ENCODE measurements at regions not wholly inside any gene's neighbourhood (a gene's known extent, or its start where the extent isn't known, plus 50 kb on each side); places are given as distances from the start of the nearest gene placed in this dataset.

DNA sequence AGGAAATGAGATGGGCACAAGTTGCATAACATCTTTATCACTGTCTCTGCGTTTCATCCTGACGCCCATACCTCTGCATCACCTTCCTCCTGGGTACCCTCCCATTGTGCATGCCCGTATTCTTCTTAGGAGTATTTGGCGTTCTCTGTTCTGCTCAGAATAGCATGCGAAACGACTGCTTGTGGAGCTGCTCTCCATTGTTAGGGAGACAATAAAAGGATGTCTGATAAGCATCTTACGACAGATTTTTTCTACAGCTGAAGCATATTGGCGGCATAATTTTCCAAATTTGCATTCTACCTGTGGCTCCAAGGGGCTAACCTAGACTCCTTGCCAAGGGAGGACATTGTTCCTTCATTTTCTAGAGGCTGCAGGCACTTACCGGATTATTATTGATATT is 118.6 kb downstream of the EDN1 start:
- Histone ChIP-seq H3F3A (ENCODE audit: insufficient read depth, low read length, poor library complexity, severe bottlenecking) (no peaks in the 10 kb centered on the region), H4K20me1 (ENCODE audit: insufficient read depth) (no peaks in the 10 kb centered on the region), H3K79me2 (replicated peaks; ENCODE audit: insufficient read depth, low read length) (no peaks in the 10 kb centered on the region), H2AFZ (ENCODE audit: low read depth, low read length) (no peak overlapping the region), H3K36me3 (ENCODE audit: insufficient read depth, low read length) (no peaks in the 10 kb centered on the region), H3K27me3 (ENCODE audit: insufficient read depth, low read depth, low read length) (no peaks in the 10 kb centered on the region), H3K9me2 (ENCODE audit: insufficient read depth, low read length) (no peaks in the 10 kb centered on the region), H3K9me3 (ENCODE audit: low read length) (no peaks in the 10 kb centered on the region), H3K4me3 (ENCODE audit: low read length) (no peak overlapping the region), H3K9ac (ENCODE audit: low read length) (no peak overlapping the region), H3K27ac (ENCODE audit: low read length) (no peak overlapping the region), H3K4me2 (ENCODE audit: low read length) (no peak overlapping the region)
- TF ChIP-seq, protein P1, sequence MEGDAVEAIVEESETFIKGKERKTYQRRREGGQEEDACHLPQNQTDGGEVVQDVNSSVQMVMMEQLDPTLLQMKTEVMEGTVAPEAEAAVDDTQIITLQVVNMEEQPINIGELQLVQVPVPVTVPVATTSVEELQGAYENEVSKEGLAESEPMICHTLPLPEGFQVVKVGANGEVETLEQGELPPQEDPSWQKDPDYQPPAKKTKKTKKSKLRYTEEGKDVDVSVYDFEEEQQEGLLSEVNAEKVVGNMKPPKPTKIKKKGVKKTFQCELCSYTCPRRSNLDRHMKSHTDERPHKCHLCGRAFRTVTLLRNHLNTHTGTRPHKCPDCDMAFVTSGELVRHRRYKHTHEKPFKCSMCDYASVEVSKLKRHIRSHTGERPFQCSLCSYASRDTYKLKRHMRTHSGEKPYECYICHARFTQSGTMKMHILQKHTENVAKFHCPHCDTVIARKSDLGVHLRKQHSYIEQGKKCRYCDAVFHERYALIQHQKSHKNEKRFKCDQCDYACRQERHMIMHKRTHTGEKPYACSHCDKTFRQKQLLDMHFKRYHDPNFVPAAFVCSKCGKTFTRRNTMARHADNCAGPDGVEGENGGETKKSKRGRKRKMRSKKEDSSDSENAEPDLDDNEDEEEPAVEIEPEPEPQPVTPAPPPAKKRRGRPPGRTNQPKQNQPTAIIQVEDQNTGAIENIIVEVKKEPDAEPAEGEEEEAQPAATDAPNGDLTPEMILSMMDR (IDR thresholded peaks at IDR 0.05; ENCODE audit: poor library complexity, severe bottlenecking), result no peak

DNA sequence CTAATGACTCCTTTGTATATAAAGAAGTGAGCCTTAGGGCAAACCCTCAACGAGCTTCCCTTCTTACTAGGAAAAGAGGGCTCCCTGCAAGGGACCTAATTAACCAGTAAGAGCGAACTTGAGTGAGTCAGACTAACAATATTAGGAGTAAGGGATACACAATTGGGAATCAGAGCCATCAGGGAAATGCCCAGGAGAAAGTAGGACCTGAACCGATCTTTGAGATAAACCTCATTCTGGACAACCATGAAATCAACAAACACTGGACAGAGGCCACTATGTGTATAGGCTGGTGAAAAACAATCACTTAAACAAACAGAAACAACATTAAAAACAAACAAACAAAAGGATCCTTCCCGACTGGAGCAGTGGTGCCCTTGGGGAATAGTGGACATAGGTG is 120.8 kb downstream of the EDN1 start:
- H3K4me2 ChIP-seq (ENCODE audit: low read length), result no peak overlapping the region
- H3K4me3 ChIP-seq (ENCODE audit: low read length), result no peak overlapping the region

More for the DNA sequence above, 120.8 kb downstream of the EDN1 start:
- H3K27me3 ChIP-seq (ENCODE audit: insufficient read depth, low read depth, low read length), result no peaks in the 10 kb centered on the region
- no peaks in the 10 kb centered on the region for H3K9me2 ChIP-seq (ENCODE audit: insufficient read depth, low read length)
- H3K9me3 ChIP-seq (ENCODE audit: low read length), result no peaks in the 10 kb centered on the region
- H4K20me1 ChIP-seq (ENCODE audit: insufficient read depth), result no peaks in the 10 kb centered on the region
- no peak overlapping the region for H3K27ac ChIP-seq (ENCODE audit: low read length)
- no peak for TF ChIP-seq EZH2 (IDR thresholded peaks at IDR 0.05; ENCODE audit: borderline replicate concordance, insufficient read depth, low read length, poor library complexity, severe bottlenecking)
- TF ChIP-seq, protein P1 (IDR thresholded peaks at IDR 0.05; ENCODE audit: poor library complexity, severe bottlenecking), result no peak
- TF ChIP-seq EP300 (conservative IDR thresholded peaks at IDR 0.05; ENCODE audit: poor library complexity, severe bottlenecking), result no peak
- no peak for TF ChIP-seq SMC3 (conservative IDR thresholded peaks at IDR 0.05; ENCODE audit: poor library complexity)
- TF ChIP-seq MXI1 (conservative IDR thresholded peaks at IDR 0.05; ENCODE audit: poor library complexity, severe bottlenecking), result no peak
- TF ChIP-seq POLR2AphosphoS5 (IDR thresholded peaks at IDR 0.05), result no peak
- no peak for TF ChIP-seq RAD21 (conservative IDR thresholded peaks at IDR 0.05)
- TF ChIP-seq, protein P2, sequence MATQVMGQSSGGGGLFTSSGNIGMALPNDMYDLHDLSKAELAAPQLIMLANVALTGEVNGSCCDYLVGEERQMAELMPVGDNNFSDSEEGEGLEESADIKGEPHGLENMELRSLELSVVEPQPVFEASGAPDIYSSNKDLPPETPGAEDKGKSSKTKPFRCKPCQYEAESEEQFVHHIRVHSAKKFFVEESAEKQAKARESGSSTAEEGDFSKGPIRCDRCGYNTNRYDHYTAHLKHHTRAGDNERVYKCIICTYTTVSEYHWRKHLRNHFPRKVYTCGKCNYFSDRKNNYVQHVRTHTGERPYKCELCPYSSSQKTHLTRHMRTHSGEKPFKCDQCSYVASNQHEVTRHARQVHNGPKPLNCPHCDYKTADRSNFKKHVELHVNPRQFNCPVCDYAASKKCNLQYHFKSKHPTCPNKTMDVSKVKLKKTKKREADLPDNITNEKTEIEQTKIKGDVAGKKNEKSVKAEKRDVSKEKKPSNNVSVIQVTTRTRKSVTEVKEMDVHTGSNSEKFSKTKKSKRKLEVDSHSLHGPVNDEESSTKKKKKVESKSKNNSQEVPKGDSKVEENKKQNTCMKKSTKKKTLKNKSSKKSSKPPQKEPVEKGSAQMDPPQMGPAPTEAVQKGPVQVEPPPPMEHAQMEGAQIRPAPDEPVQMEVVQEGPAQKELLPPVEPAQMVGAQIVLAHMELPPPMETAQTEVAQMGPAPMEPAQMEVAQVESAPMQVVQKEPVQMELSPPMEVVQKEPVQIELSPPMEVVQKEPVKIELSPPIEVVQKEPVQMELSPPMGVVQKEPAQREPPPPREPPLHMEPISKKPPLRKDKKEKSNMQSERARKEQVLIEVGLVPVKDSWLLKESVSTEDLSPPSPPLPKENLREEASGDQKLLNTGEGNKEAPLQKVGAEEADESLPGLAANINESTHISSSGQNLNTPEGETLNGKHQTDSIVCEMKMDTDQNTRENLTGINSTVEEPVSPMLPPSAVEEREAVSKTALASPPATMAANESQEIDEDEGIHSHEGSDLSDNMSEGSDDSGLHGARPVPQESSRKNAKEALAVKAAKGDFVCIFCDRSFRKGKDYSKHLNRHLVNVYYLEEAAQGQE (IDR thresholded peaks at IDR 0.05; ENCODE audit: borderline replicate concordance), result no peak
- TF ChIP-seq TAF1 (IDR thresholded peaks at IDR 0.05; ENCODE audit: low read depth), result no peak
- no peaks in the 10 kb centered on the region for H3K36me3 ChIP-seq (ENCODE audit: insufficient read depth, low read length)
- no peaks in the 10 kb centered on the region for H3K79me2 ChIP-seq (replicated peaks; ENCODE audit: insufficient read depth, low read length)
- H2AFZ ChIP-seq (ENCODE audit: low read depth, low read length), result no peak overlapping the region
- H3K9ac ChIP-seq (ENCODE audit: low read length), result no peak overlapping the region
- no peaks in the 10 kb centered on the region for H3F3A ChIP-seq (ENCODE audit: insufficient read depth, low read length, poor library complexity, severe bottlenecking)
